ENCODE measurements at regions not wholly inside any gene's neighbourhood (a gene's known extent, or its start where the extent isn't known, plus 50 kb on each side); places are given as distances from the start of the nearest gene placed in this dataset.

DNA sequence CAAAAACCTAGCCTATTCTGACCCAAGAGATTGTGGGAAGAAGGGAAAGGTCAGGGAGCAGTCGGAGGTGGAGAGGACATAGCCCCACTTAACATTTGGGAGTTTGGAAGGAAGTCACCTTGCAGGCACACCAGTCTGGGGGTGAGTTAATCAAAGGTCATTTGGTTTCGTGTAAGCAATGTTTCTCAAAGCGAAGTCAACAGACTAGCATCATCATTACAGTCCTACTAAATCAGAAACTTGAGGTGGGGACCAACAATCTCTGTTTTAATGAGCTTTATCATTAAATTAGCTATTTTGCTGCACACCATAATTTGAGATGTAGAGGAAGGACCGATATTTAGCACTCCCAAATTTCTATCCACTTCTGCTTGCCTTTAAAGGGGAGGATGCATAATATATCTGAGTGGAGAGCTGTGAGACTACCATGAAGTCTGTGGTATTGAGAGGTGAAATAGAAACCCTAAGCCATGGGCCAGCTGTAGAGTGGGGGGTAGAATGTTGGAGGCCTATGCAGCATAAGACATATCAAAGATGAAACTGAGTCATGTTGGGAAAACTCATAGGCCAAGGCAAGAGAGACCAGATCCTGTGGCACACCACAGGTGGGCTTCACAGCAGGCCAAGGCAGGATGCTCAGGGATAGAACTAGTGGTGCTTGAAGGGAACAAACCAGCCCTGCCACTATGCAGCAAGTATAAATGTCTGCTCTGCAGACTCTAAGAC is 141.7 kb upstream of the ANKFN1 start:
- DNase-seq = no peak

GRCh38 chr17:56018211-56018610 is 135.1 kb upstream of the ANKFN1 start:
- no peak for DNase-seq

DNA sequence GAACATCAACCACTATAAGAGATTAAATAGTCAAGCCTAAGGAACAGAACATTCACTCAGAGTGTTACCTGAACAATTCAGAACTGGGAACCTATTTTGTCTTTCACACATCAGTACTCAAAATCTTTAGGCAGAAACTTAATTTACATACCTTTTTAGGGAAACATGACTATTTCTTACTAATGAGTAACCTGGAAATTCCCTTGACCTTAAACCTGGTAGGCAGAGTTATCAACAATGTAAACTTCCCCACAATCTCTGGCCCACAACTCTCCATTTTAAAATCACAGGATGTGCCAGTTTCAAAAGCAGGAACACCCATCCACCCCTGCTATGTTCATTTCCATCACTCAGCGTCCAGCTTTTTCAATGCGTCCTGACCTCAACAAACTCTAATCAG is 132.9 kb upstream of the ANKFN1 start:
- no peak for DNase-seq

DNA sequence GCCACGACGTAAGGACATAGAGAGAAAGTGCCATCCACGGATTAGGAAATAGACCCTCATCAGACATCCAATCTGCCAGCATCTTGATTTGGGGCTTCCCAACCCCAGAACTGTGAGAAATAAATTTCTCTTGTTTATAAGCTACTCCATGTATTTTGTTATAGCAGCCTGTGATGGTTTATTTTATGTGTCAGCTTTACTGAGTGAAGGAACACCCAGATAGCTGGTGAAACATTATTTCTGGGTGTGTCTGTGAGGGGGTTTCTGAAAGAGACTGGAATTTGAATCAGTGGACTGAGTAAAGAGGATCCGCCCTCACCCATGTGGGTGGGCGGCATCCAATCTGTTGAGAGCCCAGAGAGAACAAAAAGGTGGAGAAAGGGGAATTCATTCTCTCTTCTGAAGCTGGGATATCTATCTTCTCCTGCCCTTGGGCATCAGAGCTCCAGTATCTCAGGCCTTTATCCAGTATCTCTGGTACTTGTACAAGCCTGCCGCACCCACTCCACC is 131.5 kb upstream of the ANKFN1 start:
- DNase-seq = no peak

DNA sequence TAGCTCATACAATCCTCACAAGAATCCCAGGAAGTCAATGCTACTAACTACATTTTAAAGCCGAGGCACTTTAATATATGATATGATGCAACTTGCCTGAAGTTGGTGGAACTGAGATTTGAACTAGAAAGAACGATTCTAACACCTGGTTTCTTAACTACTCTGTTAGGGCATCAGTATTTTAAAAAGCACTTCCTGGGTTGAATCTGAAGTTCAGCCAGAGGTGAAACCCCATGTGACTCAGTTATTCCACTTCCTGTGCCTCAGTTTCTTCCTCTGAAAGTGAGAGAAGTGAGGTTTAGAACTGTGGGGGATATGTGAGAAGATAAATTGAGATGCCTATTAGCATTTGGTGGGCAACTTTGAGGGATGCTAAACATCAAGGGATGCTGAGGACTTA is 129.4 kb upstream of the ANKFN1 start:
- DNase-seq = no peak

DNA sequence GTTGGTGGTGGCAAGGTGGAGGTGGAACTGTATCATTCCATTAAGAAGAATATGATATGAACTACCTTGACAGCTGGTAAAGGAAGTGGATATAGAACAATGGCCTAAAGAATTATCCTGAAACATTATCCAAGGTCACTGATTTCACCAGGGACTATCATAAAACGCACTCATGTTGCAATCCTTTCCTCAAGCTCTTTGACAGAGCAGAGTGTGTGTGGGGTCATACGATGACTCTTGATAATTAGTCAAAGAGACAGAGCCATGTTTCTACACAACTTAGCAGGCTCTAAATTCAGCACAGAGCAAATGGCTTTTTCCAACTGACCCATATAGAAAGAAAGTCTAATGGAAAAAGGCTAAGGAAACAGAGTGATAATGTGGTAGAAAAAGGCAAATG is 126.4 kb upstream of the ANKFN1 start:
- DNase-seq = no peak

- no peak for DNase-seq
These were observed 124.4 kb upstream of the ANKFN1 start for GRCh38 chr17:56028837-56029236.

GRCh38 chr17:56030009-56030624 is 123.2 kb upstream of the ANKFN1 start:
- no peak for DNase-seq

GRCh38 chr17:56031636-56032035 is 121.6 kb upstream of the ANKFN1 start:
- DNase-seq = no peak

DNA sequence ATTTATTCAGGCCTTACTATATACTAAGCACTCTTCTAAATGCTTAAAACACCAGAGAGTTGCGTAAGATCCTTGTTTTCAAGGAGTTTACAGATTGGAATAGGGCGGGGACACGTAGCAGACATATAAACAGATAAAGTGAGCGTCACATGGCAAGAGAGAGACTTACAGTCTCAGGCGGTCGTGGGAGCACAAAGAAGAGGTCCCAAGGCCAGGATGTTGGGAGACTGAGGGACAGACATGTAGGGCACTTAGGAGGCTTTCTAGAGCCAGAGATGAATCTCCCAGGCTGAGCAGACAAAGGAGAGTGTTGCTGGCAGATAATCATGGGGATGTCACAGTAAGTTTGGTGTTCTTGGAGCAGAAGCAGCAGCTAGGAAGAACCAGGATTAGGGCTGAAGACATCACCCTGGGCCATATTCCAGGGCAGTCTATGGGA is 119.1 kb upstream of the ANKFN1 start:
- no peak for DNase-seq

DNA sequence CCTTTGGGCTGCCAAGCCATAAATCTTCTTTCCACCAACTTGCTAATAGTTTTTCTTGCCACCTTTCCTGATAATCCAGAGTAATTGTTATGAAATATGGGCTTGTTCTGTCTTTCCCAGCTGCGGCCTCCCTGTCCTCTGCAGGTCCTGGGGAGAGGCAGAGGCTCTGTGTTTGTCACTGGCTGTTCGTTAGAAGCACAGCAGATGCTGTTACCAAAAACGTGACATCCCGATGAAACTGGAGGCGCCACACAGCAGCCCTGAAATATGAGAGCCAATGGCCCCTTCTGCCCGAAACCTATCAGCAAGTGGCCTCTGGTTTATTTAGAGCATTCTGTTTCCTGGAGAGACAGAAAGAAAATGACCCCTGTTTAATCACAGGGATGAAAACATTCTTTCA is 115.1 kb upstream of the ANKFN1 start:
- DNase-seq = no peak

GRCh38 chr17:56045872-56046271 is 107.4 kb upstream of the ANKFN1 start:
- DNase-seq = no peak

- peak; percentile 32 for DNase-seq
These were observed 105.9 kb upstream of the ANKFN1 start for GRCh38 chr17:56047331-56047730.

DNA sequence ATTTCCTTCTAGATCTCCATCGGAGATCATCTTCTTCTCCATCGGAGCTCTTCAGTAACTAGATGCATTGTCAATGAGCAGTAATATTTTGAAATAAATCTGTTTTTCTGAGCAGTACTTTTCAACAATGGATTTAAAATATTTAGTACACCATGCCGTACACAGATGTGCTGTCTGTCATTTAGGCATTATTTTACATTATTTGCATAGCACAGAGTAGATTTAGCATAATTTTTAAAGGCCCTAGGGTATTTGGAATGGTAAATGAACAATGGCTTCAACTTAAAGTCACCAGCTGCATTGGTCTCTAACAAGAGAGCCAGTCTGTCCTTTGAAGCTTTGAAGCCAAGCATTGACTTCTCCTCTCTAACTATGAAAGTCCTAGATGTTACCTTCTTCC is 95.4 kb upstream of the ANKFN1 start:
- DNase-seq = no peak

DNA sequence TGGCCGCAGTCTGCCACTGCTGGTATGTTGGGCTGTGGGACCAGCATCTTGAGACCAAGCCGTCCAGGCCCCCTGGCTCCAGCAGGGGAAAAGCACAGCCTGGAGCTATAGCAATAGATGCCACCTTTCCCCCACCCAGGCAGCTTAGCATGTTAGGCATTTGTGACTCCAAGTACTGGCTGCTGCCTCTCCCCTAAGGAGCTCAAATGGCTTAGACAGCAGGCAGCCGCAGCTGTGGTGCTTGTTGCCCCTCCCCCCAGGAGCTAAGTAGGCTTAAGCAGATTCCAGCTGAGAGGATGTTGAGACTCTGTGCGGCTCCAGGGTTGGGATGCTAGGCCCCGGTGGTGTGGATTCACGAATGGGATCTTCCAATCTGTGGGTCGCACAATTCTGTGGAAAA is 88.8 kb upstream of the ANKFN1 start:
- DNase-seq = no peak

DNA sequence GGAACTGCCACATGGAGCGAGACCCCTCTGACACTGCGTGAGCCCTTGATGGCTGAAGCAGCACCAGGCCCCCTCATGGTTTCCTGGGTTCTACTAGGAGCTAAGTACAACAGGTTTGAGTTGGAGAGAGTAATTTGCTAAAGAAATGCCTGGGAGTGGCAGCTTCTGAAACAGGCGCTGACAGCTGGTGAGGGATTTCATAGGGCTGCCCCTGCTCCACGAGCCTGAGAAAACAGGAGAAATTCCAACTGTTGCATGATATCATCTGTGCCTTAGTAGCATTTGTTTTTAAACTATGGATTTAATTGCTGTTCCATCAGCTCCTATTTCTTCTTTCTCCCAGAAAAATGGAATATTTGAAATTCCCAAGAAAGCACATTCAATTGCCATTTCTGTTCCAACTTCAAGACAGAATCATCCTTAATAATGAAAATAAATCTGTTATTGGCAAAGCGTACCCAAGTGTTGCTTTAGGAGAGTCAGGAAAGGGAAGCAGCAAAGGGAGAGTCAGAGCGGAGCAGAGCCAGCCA is 78.8 kb upstream of the ANKFN1 start:
- DNase-seq = peak; percentile 60

DNA sequence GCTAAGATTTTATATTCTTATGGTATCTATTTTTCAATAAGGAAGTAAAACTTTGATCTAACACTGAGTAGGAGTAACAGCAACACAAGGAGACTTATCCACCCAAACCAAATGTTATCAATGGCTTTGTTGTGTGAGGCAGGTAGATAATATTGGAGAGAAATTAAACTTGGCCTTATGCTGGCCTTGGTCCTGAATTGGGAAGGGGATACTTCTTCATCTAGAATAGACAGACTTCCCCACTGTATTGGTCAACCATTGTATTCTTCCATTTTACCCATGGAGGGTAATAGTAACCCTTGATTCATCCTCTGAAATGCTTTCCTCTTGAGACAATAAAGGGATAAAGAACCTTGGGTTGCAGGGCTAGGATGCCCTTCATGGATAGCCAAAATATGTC is 76.3 kb upstream of the ANKFN1 start:
- no peak for DNase-seq

DNA sequence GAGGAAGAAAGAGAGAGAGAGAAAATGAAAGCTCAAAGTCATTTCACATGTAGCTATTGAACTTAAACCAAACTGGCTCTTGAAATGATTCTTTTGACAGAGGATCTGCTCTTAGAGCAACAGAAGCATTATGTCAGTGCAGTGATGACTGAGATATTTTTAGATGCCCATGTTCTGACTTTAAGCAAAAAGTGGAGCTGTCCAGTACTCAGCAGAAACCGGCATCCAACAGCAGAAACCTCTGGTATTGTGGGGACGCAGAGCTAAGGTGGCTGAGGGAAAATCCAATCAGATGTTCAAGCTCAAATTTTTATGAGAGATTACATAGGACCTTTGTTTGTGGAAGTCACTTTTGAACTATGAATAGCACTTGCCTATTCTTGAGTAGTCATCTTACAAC is 69.8 kb upstream of the ANKFN1 start:
- no peak for DNase-seq

DNA sequence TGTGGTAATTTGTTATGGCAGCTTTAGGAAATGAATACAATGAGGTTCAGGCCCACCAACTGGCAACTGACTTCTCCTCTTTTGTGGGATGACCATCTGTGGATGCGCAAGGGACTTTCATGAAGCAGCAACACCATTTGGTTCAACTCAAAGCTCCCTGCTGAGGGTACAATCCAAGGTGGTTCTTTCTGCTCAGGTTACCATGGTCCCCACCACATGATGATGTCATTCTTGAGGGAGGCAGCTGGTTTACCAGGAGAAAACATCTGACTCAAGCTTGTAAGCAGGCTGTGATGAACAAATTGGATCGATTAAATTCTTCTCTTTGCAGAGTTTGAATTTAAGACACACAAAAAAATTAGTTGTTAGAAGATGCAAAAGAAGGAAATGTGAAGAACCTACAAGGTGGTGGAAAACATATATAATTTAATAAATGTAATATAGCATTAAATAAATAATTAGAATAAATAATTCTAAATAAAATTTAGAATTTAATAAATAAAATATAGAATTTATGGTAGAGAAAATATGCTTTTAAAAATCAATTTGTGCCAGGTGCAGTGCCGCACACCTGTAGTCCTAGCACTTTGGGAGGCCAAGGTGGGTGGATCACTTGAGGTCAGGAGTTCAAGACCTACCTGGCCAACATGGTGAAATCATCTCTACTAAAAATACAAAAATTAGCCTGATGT is 67.6 kb upstream of the ANKFN1 start:
- DNase-seq = no peak

DNA sequence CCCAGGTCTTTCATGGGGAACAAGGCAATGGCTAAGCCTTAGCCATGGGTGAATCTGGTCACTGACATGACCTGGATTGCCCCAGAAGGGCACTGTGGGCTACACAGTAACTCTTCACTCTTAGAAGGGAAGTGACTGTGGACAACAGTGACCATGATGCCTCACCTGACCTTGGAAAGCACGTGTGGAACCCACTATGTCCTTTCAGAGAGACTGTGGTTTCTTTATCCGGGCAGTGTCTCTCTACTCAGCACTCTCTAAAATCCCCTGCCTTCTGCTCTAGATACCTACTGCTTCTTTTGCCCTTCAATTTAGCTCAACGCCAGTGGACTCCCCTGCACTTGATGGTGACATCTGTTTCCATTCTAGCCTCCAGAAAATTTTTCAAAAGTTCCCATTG is 66.1 kb upstream of the ANKFN1 start:
- no peak for DNase-seq

GRCh38 chr17:56096026-56096810 is 57.1 kb upstream of the ANKFN1 start:
- no peak for DNase-seq

- DNase-seq = no peak
These were observed 54.5 kb upstream of the ANKFN1 start for GRCh38 chr17:56098746-56099145.

- DNase-seq = no peak
These were observed 53.6 kb upstream of the ANKFN1 start for GRCh38 chr17:56099649-56100048.
